ENCODE measurements at regions not wholly inside any gene's neighbourhood (a gene's known extent, or its start where the extent isn't known, plus 50 kb on each side); places are given as distances from the start of the nearest gene placed in this dataset.

DNA sequence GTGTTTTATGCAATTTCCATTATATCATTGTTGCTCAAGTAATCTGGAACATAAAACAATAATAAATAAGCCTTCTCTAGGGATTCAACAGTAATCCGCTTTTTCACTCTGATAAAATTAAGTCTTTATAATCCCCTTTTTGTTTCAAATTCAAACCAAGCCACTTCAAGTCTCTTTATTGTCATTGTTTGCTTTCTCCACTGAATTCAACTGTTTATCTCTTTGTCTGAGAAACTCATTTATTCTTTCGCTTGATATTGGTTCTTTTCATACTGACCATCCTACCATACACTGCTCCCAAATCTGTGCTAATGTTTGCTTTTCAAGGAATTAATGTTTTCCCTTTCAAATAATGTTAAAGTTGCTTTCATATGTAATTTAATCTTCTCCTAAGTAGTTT is 550.4 kb upstream of the PCDH15 start:
- H3K4me1 ChIP-seq (ENCODE audit: low read length): no peaks in the 10 kb centered on the region
- TF ChIP-seq EZH2phosphoT487 (IDR thresholded peaks at IDR 0.05; ENCODE audit: low read length) (no peak), EZH2 (optimal IDR thresholded peaks at IDR 0.05; ENCODE audit: low read depth, low read length) (no peak)
- TF ChIP-seq, protein P1, sequence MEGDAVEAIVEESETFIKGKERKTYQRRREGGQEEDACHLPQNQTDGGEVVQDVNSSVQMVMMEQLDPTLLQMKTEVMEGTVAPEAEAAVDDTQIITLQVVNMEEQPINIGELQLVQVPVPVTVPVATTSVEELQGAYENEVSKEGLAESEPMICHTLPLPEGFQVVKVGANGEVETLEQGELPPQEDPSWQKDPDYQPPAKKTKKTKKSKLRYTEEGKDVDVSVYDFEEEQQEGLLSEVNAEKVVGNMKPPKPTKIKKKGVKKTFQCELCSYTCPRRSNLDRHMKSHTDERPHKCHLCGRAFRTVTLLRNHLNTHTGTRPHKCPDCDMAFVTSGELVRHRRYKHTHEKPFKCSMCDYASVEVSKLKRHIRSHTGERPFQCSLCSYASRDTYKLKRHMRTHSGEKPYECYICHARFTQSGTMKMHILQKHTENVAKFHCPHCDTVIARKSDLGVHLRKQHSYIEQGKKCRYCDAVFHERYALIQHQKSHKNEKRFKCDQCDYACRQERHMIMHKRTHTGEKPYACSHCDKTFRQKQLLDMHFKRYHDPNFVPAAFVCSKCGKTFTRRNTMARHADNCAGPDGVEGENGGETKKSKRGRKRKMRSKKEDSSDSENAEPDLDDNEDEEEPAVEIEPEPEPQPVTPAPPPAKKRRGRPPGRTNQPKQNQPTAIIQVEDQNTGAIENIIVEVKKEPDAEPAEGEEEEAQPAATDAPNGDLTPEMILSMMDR (IDR thresholded peaks at IDR 0.05; ENCODE audit: low read length): no peak
- no peaks in the 10 kb centered on the region for H3K9me2 ChIP-seq (replicated peaks; ENCODE audit: insufficient read depth, low read length)
- H3K36me3 ChIP-seq (replicated peaks; ENCODE audit: insufficient read depth, low read length): no peaks in the 10 kb centered on the region
- H3K9ac ChIP-seq (ENCODE audit: low read length): no peak overlapping the region
- no peaks in the 10 kb centered on the region for H3K79me2 ChIP-seq (ENCODE audit: low read length)
- H3K9me3 ChIP-seq (replicated peaks; ENCODE audit: insufficient read depth, low read length): no peaks in the 10 kb centered on the region
- no peak overlapping the region for H2AFZ ChIP-seq (ENCODE audit: low read length)
- DNase-seq: no peak
- no peaks in the 10 kb centered on the region for H3F3A ChIP-seq (ENCODE audit: insufficient read depth, low read length)
- H3K27ac ChIP-seq (ENCODE audit: low read length): no peak overlapping the region
- H4K20me1 ChIP-seq (ENCODE audit: insufficient read depth, low read length): no peaks in the 10 kb centered on the region
- no peaks in the 10 kb centered on the region for H3K27me3 ChIP-seq (replicated peaks; ENCODE audit: insufficient read depth, low read length)
- H3K4me2 ChIP-seq (ENCODE audit: low read depth, low read length): no peak overlapping the region
- no peak overlapping the region for H3K4me3 ChIP-seq (ENCODE audit: low read length)

DNA sequence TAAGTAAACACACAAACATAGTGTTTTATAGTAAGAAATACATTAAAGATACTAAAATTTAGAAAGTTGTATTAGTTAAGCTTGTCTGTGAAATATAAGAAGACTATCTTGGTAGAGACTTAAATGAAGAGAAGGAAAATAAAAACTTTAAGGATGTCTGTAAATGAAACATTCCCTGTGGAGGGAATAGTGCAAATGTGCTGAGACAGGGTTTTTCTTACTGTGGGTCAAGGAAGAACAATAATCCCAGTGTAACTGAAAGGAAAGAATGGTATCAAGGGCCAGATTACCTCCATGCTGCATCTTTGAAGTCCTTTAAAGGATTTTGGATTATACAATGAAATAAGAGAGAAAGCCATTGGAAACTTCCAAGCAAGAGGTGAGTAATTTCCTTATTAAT is 547.5 kb upstream of the PCDH15 start:
- H4K20me1 ChIP-seq (ENCODE audit: insufficient read depth, low read length): no peaks in the 10 kb centered on the region

DNA sequence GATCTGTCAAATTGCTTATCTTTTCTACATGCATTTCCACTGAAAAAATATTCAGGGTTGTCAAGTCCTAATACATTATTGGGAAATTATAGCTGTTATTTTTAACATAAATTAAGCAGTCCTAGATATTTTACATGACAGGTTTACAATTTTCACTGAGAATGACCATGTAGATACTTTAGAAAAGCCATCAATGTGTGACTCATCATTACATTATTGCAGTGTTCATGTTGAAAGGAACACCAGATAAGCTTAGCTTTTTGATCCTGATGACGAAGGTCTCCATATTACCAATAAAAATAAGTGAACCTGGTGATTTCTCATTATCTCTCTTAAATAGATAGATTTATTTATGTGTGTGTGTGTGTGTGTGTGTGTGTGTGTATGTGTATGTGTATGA is 529.5 kb upstream of the PCDH15 start:
- DNase-seq: no peak
- Histone ChIP-seq H2AFZ (ENCODE audit: low read length) (no peak overlapping the region), H3K9me2 (replicated peaks; ENCODE audit: insufficient read depth, low read length) (no peaks in the 10 kb centered on the region), H3K4me2 (ENCODE audit: low read depth, low read length) (no peak overlapping the region), H3K27ac (ENCODE audit: low read length) (no peak overlapping the region), H3K4me3 (ENCODE audit: low read length) (no peak overlapping the region), H3K79me2 (ENCODE audit: low read length) (no peaks in the 10 kb centered on the region), H3K9ac (ENCODE audit: low read length) (no peak overlapping the region), H3K9me3 (replicated peaks; ENCODE audit: insufficient read depth, low read length) (no peaks in the 10 kb centered on the region), H3K36me3 (replicated peaks; ENCODE audit: insufficient read depth, low read length) (no peaks in the 10 kb centered on the region), H3K27me3 (replicated peaks; ENCODE audit: insufficient read depth, low read length) (no peaks in the 10 kb centered on the region), H3F3A (ENCODE audit: insufficient read depth, low read length) (no peaks in the 10 kb centered on the region), H4K20me1 (ENCODE audit: insufficient read depth, low read length) (no peaks in the 10 kb centered on the region), H3K4me1 (ENCODE audit: low read length) (no peaks in the 10 kb centered on the region)
- TF ChIP-seq, protein P1 (IDR thresholded peaks at IDR 0.05; ENCODE audit: low read length): no peak
- TF ChIP-seq EZH2 (optimal IDR thresholded peaks at IDR 0.05; ENCODE audit: low read depth, low read length): no peak
- TF ChIP-seq EZH2phosphoT487 (IDR thresholded peaks at IDR 0.05; ENCODE audit: low read length): no peak

More for the DNA sequence above, 547.5 kb upstream of the PCDH15 start:
- no peak overlapping the region for H2AFZ ChIP-seq (ENCODE audit: low read length)
- TF ChIP-seq, protein P1 (IDR thresholded peaks at IDR 0.05; ENCODE audit: low read length): no peak
- TF ChIP-seq EZH2phosphoT487 (IDR thresholded peaks at IDR 0.05; ENCODE audit: low read length) (no peak), EZH2 (optimal IDR thresholded peaks at IDR 0.05; ENCODE audit: low read depth, low read length) (no peak)
- H3K9me2 ChIP-seq (replicated peaks; ENCODE audit: insufficient read depth, low read length): no peaks in the 10 kb centered on the region
- H3K4me1 ChIP-seq (ENCODE audit: low read length): no peaks in the 10 kb centered on the region
- no peak for DNase-seq
- no peaks in the 10 kb centered on the region for H3K9me3 ChIP-seq (replicated peaks; ENCODE audit: insufficient read depth, low read length)
- no peak overlapping the region for H3K27ac ChIP-seq (ENCODE audit: low read length)
- no peaks in the 10 kb centered on the region for H3K79me2 ChIP-seq (ENCODE audit: low read length)
- no peak overlapping the region for H3K4me3 ChIP-seq (ENCODE audit: low read length)
- H3F3A ChIP-seq (ENCODE audit: insufficient read depth, low read length): no peaks in the 10 kb centered on the region
- no peaks in the 10 kb centered on the region for H3K27me3 ChIP-seq (replicated peaks; ENCODE audit: insufficient read depth, low read length)
- no peak overlapping the region for H3K9ac ChIP-seq (ENCODE audit: low read length)
- H3K36me3 ChIP-seq (replicated peaks; ENCODE audit: insufficient read depth, low read length): no peaks in the 10 kb centered on the region
- H3K4me2 ChIP-seq (ENCODE audit: low read depth, low read length): no peak overlapping the region
